ENCODE measurements at regions not wholly inside any gene's neighbourhood (a gene's known extent, or its start where the extent isn't known, plus 50 kb on each side); places are given as distances from the start of the nearest gene placed in this dataset.
A peak's percentile ranks its signal among the peaks of the same experiment; 100 is the strongest.

GRCh38 chrX:5236749-5237148 is 991.9 kb downstream of the NLGN4X start:
- no peak for TF ChIP-seq MAFK (IDR thresholded peaks at IDR 0.05; ENCODE audit: partially characterized antibody)
- TF ChIP-seq HDAC2 (IDR thresholded peaks at IDR 0.05) = no peak
- TF ChIP-seq KDM5A (IDR thresholded peaks at IDR 0.05) = no peak
- no peak for TF ChIP-seq RAD21 (conservative IDR thresholded peaks at IDR 0.05 in 1 of 2, IDR thresholded peaks at IDR 0.05 in 1 of 2)
- no peak for TF ChIP-seq JUN (IDR thresholded peaks at IDR 0.05)
- no peak for TF ChIP-seq FOSL2 (IDR thresholded peaks at IDR 0.05)
- no peak for TF ChIP-seq FOSL2 (CRISPR knock-in tag; IDR thresholded peaks at IDR 0.05)
- no peak for TF ChIP-seq REST (IDR thresholded peaks at IDR 0.05)
- Histone ChIP-seq H3K4me2 (no peak overlapping the region), H3K4me3 (no peak overlapping the region), H3K27ac (no peak overlapping the region), H3K9me3 (no peaks in the 10 kb centered on the region), H3K4me1 (no peaks in the 10 kb centered on the region)
- FAIRE-seq (no peak), ATAC-seq (no peak), DNase-seq (ENCODE audit: low read depth in 1 of 2, low spot score in 1 of 2) (no peak)
- POLR2A ChIA-PET = no interaction called here
- CTCF ChIA-PET = no interaction called here
- 37% methylated on average over 4 of the region's 4 CpGs for WGBS (ENCODE audit: missing lambda C conversion rate)

GRCh38 chrX:5236096-5236495 is 992.6 kb downstream of the NLGN4X start:
- DNase-seq (ENCODE audit: low read depth in 1 of 2, low spot score in 1 of 2) = peak; percentile 1 to 27
- H3K4me1 ChIP-seq = no peaks in the 10 kb centered on the region
- POLR2A ChIA-PET = no interaction called here
- WGBS (ENCODE audit: missing lambda C conversion rate) = 4% methylated on average over 8 of the region's 8 CpGs
- H3K4me3 ChIP-seq = no peak overlapping the region
- TF ChIP-seq ZSCAN20 (CRISPR knock-in tag; IDR thresholded peaks at IDR 0.05) (no peak), TP53 (CRISPR knock-in tag; IDR thresholded peaks at IDR 0.05) (no peak)
- no peak overlapping the region for H3K27ac ChIP-seq
- CTCF ChIA-PET = no interaction called here
- no peak overlapping the region for H3K4me2 ChIP-seq
- peak in 1 of 2 experiments; percentile 37; a peak in 1 of 6 replicates for ATAC-seq
- no peaks in the 10 kb centered on the region for H3K9me3 ChIP-seq
- FAIRE-seq = no peak

- POLR2A ChIA-PET = no interaction called here
- Histone ChIP-seq H3K4me3 (no peak overlapping the region), H3K9me3 (no peaks in the 10 kb centered on the region), H3K4me2 (no peak overlapping the region), H3K27ac (no peak overlapping the region), H3K4me1 (no peaks in the 10 kb centered on the region)
- 26% methylated on average over 3 of the region's 3 CpGs for WGBS (ENCODE audit: missing lambda C conversion rate)
- DNase-seq (ENCODE audit: low read depth in 1 of 2, low spot score in 1 of 2) = no peak
- TF ChIP-seq MAFK (IDR thresholded peaks at IDR 0.05; ENCODE audit: partially characterized antibody) (peak; percentile 11), ZNF302 (CRISPR knock-in tag; IDR thresholded peaks at IDR 0.05) (no peak)
- FAIRE-seq = no peak
- no peak for ATAC-seq
- CTCF ChIA-PET = interaction anchor here (0.6 kb wide), 1 partner anchor 253 kb away, joined by 5 read pairs; no protein-coding TSS in a partner anchor
These were observed 994.8 kb downstream of the NLGN4X start for GRCh38 chrX:5233830-5234229.

- Histone ChIP-seq H3K4me2 (no peak overlapping the region), H3K27ac (no peak overlapping the region), H3K9me3 (no peaks in the 10 kb centered on the region), H3K4me3 (no peak overlapping the region), H3K4me1 (no peaks in the 10 kb centered on the region)
- ChIA-PET CTCF (no interaction called here), POLR2A (no interaction called here)
- no peak for DNase-seq (ENCODE audit: low read depth in 1 of 2, low spot score in 1 of 2)
- no peak for ATAC-seq
- no peak for FAIRE-seq
- no peak for TF ChIP-seq RNF2 (IDR thresholded peaks at IDR 0.05; ENCODE audit: borderline replicate concordance, low read depth)
- TF ChIP-seq NFE2L2 (conservative IDR thresholded peaks at IDR 0.05; ENCODE audit: low read length) = no peak
- no peak for TF ChIP-seq RFX5 (IDR thresholded peaks at IDR 0.05)
- no peak for TF ChIP-seq KDM5A (IDR thresholded peaks at IDR 0.05)
- no peak for TF ChIP-seq HES2 (IDR thresholded peaks at IDR 0.05)
- TF ChIP-seq ZSCAN20 (CRISPR knock-in tag; IDR thresholded peaks at IDR 0.05) = no peak
- no peak for TF ChIP-seq FOSL2 (IDR thresholded peaks at IDR 0.05)
- no peak for TF ChIP-seq FOSL2 (CRISPR knock-in tag; IDR thresholded peaks at IDR 0.05)
- no peak for TF ChIP-seq MYC (IDR thresholded peaks at IDR 0.05; ENCODE audit: borderline replicate concordance, low read length)
These were observed 1008.2 kb downstream of the NLGN4X start for GRCh38 chrX:5220421-5220820.

Data from A549 (cell line).